DND-41 (cell line): ENCODE measurements at regions not wholly inside any gene's neighbourhood (a gene's known extent, or its start where the extent isn't known, plus 50 kb on each side); places are given as distances from the start of the nearest gene placed in this dataset.

Experiments used
- EZH2 ChIP-seq: IDR thresholded peaks from 3 replicates; pipeline ENCODE4 v1.6.1; 2012; ENCODE audit warnings: borderline replicate concordance, low read depth, mild to moderate bottlenecking, moderate library complexity, low read length, inconsistent platforms; ENCODE audit not compliant: severe bottlenecking
- TF ChIP-seq, protein P1 (sequence below): IDR thresholded peaks from 2 replicates; pipeline ENCODE4 v1.5.1; 2012; ENCODE audit warnings: borderline replicate concordance, low read length, moderate library complexity, mild to moderate bottlenecking; ENCODE audit not compliant: poor library complexity, severe bottlenecking; ENCODE audit errors: extremely low read depth

DNA sequence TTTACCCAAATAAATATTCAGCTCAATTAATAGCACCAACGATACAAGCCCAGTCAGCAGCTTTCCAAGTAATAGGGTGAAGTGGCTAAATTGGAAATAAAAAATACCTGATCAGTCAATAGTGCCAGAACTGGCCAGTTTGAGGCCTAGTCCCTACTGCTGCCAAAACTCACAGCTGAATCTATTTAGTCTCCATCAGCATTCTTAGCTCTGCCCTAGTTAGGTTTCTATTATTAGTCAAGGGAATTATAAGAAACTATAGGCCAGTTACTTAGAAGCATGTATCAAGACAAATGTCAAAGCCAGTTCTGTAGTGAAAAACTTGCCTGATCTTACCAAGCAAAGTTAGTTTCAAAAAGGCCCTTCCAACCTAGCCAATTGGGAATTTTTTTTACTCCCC, 146.2 kb upstream of the ZBTB20 start:
- TF ChIP-seq, protein P1, sequence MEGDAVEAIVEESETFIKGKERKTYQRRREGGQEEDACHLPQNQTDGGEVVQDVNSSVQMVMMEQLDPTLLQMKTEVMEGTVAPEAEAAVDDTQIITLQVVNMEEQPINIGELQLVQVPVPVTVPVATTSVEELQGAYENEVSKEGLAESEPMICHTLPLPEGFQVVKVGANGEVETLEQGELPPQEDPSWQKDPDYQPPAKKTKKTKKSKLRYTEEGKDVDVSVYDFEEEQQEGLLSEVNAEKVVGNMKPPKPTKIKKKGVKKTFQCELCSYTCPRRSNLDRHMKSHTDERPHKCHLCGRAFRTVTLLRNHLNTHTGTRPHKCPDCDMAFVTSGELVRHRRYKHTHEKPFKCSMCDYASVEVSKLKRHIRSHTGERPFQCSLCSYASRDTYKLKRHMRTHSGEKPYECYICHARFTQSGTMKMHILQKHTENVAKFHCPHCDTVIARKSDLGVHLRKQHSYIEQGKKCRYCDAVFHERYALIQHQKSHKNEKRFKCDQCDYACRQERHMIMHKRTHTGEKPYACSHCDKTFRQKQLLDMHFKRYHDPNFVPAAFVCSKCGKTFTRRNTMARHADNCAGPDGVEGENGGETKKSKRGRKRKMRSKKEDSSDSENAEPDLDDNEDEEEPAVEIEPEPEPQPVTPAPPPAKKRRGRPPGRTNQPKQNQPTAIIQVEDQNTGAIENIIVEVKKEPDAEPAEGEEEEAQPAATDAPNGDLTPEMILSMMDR, result no peak
- TF ChIP-seq EZH2, result no peak
